HG03571 (cell line): ENCODE measurements at regions not wholly inside any gene's neighbourhood (a gene's known extent, or its start where the extent isn't known, plus 50 kb on each side); places are given as distances from the start of the nearest gene placed in this dataset.

ENCODE experiments used
- ATAC-seq: cut with Tn5 transposase; IDR thresholded peaks from one replicate; pipeline ENCODE4 v1.9.1; 2021; ENCODE audit not compliant: unreplicated experiment

DNA sequence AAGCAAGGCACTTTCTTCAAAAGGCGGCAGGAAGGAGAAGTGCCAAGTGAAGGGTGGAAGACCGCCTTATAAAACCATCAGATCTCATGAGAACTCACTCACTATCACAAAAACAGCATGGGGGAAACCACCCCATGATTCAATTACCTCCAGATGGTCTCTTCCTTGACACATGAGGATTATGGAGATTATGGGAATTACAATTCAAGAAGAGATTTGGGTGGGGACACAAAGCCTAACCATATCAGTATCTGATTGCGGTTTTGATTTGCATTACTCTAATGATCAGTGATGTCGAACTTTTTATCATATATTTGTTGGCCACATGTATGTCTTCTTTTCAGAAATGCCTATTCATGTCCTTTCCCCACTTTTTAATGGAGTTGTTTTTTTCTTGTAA lies 549.3 kb upstream of the IL12A start:
- no peak for ATAC-seq

GRCh38 chr3:159441279-159441678 lies 547.4 kb upstream of the IL12A start:
- ATAC-seq: no peak

DNA sequence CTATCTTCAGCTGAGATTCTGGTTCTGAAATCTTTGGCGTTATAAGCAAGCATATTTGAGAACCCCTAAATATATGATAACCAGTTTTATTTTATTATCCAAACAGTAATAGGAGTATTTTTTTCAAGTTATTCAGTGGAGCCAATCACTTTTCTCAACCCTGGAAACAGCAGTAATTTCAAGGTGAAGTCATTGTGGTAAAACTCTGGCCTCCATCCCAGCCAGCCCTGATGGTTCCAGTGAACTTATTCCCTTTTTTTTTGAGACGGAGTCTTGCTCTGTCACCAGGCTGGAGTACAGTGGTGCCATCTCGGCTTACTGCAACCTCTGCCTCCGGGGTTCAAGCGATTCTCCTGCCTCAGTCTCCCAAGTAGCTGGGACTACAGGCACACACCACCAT lies 545.4 kb upstream of the IL12A start:
- ATAC-seq: no peak

DNA sequence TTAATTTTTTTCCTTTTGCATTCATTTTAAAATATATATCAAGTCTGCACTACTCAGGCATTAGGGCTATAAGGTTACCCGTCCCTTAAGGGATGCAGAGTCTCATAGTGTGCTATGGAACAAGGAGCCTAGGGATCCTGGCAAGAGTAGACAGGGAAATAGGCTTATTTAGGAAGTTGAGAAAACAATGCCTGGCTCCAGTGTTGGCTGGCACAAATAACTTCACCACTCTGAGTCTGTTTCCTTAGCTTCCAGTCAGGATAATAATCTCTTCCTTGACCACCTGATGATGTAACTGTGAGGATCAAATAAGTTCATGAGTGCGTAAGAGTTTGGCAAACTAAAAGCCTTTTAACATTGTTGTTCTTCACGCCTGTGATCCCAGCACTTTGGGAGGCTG lies 540.8 kb upstream of the IL12A start:
- no peak for ATAC-seq

- no peak for ATAC-seq
Measured at GRCh38 chr3:159448902-159449301, 539.7 kb upstream of the IL12A start.

DNA sequence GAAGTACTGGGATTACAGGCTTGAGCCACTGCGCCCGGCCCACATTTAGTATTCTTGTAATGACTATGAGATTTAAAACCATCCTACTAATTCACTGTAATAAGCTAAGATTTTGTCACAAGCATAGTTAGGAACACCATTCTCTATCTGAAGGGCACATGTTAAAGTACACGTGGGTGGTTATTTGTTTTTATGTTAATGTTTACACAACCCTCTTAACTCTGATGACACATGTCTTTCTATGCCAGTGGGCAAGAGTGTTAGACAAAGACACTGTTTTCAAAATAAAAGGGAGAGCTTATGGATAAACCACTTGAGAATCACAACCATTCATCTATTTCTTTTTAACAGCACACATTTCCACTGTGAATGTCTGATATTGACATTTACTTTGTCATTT lies 537.6 kb upstream of the IL12A start:
- no peak for ATAC-seq

DNA sequence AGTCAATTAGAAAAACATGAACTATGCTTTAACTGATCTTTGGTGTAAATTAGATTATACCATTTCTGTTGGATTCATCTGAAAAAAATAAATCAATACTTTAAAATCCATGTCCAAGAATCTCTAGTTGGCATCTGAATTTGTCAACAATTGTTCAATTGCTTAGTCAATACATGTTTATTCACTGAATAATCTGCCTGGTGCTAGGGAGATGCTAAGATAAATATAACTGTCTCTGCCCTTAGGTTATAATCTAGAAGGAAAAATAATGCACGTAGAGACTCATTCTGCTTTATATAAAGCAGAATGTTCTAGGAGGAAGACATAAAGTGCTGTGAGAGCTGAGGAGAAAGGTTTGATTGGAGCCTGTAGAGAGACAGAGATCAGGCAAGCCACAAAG lies 537.2 kb upstream of the IL12A start:
- ATAC-seq: no peak

- ATAC-seq: no peak
Measured at GRCh38 chr3:159453036-159453435, 535.6 kb upstream of the IL12A start.

DNA sequence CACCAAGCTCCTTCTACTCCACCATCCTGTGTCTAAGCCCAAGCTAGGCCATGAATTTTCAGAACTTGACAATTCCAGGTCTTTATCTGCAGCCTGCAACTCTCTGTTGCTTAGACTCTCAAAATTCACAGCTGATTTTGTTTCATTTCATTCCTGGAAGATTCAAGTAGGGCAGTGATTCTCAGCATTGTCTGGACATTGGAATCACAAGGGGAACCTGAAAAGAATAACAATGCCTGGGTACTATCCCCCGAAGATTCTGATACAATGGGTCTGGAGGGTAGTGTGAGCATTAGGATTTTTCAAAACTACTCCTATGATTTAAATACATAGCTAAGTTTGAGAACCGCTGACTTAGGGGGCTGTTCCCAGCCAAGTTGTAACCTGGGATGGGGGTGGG lies 534.7 kb upstream of the IL12A start:
- ATAC-seq: no peak

DNA sequence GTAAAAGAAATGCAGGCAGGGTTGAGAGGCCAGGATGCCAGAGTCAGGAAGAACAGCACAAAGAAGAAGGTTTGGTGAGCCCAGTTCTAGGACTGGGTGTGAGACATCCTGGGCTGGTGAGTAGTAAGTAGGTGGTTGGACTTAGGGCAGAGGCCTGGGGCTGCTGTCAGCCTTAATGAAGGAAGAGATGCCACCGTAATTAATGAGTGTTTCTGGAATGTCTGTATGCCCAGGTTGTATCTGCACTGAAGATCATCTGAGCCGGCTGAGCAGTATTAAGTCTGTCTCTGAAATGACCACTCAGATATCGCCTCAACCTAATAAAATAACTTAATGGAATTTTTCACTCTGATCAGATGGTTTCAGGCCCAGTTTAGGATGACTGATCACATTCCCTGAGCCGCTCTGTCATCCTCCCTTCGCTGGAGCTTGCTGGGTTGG lies 532.9 kb upstream of the IL12A start:
- no peak for ATAC-seq

GRCh38 chr3:159458010-159458409 lies 530.6 kb upstream of the IL12A start:
- no peak for ATAC-seq

GRCh38 chr3:159458982-159459381 lies 529.7 kb upstream of the IL12A start:
- ATAC-seq: no peak

- no peak for ATAC-seq
Measured at GRCh38 chr3:159472611-159473010, 516.0 kb upstream of the IL12A start.

DNA sequence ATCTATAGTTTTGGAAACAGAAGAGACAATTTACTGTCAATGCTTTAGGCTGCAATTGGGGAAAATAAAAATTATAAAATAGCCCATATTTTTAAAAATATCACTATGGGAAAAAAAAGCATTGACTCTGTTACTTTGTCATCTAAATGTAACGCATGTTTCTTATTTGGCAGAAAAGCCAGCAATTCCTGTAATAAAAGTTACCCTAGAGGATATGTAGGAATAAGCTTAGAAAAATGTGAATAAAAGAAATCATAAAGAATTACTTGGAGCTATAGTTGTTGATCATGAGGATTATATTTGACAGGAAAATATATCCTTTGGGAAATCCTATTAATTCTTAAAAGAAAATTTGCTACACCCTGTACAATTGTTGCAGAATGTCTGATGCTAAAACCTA lies 515.4 kb upstream of the IL12A start:
- no peak for ATAC-seq

DNA sequence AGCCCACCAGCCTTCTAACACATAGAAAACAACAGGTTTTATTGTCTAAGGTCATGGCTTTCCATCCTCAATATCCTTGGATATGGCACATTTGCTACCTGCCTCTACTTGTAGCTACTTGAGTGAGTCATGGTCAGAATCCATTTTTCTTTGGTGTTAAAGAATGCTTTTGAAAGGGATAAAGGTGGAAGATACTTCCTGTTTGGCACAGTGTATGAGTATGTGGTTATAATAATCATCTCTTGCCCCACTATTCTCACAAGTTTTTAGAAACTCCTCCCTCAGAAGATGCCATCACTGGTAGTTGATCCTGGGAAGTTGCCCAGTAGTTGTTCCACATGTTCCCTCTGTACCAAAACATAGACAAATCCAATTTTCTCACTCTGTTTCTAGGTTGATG lies 508.6 kb upstream of the IL12A start:
- ATAC-seq: no peak

DNA sequence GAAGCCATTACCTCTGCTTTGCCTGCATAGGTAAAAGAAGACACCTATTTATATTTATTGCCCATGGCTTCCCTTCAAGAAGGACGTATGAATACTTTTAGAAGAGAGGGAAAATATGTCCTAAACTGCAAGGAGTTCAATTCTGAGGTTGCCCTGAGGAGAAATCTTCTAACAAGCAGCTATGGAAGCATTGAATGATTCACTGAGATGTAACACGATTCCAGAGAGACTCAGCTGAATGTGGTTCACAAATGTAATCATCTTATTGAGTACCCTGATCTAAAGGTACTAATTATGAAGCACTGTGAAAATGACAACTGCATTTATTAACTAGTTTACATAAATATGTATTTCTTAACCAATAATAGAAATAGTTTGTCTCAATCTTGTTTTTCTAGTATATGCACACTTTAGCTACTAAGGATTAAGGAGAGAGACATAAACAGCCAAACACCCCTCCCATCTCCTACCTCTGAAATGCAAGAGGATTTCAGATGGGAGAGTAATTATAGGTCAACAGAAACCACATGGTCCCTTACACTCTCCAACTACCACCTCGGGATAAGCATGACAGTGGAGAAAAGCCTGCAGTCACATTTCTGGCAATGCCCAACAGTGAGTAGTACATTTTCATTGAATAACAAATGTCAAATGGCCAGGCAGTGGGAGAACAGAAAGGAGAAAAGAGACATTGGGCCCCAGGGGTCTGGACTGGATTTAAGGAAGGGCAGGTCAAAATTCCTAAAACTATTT lies 506.2 kb upstream of the IL12A start:
- ATAC-seq: no peak

- no peak for ATAC-seq
Measured at GRCh38 chr3:159482994-159483367, 505.7 kb upstream of the IL12A start.

DNA sequence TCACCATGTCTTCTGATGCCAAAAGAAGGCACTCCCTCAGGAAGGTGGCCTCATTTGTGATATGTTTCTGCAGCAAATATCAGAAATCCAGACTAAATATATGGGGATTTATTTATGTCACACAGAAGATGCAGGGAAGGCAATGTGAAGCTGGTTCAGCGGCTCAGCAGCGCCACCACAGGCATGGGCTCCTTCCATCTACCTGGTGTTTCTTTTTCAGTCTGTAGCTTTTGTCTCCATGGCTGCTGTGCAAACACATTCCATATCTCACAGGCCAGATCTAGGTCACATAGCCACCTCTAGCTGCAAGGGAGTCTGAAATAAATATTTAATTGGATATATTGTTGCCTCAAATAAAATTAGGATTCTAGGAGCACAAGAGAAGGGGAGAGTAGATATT lies 502.1 kb upstream of the IL12A start:
- no peak for ATAC-seq

DNA sequence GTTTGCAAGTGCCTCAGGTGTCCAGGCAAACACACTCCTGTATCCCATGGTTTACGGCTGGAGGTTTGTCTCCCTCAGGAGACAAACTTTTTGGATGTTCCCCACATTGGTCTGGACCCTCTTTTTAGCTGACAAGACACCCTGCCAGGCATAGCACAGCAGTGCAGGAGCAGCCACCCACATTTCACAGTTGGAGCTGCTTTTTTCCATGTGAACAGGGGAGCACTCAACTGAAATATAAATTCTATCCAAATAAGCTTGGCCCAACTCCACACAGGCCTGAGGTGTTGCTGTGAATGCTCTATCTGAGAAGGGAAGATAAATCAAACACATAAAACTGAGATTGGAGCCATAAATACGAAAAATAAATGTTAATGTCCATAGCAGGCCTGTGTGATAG lies 501.3 kb upstream of the IL12A start:
- ATAC-seq: no peak

DNA sequence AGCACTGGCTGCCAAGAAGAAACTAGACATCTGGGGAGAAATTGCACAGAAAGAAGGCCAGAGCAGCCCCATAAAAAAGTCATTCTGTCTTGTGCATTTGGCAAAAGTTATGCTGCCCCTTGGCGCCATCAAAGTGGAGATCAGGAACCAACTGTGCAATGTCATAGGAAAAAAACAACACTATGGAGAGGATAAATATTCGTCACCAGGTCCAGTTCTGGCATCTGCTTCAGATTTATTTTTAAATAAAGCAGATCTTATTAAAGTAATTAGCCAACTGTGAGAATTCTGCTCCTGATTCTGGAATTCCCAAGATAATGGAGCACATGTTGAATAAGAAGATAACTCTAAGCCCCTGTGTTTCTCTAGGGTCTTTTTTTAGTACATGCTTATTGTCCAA lies 500.0 kb upstream of the IL12A start:
- no peak for ATAC-seq

GRCh38 chr3:159497361-159497760 lies 491.3 kb upstream of the IL12A start:
- no peak for ATAC-seq

- ATAC-seq: no peak
Measured at GRCh38 chr3:159499031-159499793, 489.4 kb upstream of the IL12A start.

GRCh38 chr3:159501029-159501428 lies 487.6 kb upstream of the IL12A start:
- no peak for ATAC-seq
